GOT3 (cell line): ENCODE measurements at regions not wholly inside any gene's neighbourhood (a gene's known extent, or its start where the extent isn't known, plus 50 kb on each side); places are given as distances from the start of the nearest gene placed in this dataset.

Source experiments
- DNase-seq: peaks from one replicate; lab custom pipeline; 2025; ENCODE audit warnings: mixed read lengths; lab: John Stamatoyannopoulos, UW

GRCh38 chr16:47779201-47780016, 318.3 kb downstream of the PHKB start:
- DNase-seq = no peak

GRCh38 chr16:47778106-47778801, 317.1 kb downstream of the PHKB start:
- no peak for DNase-seq

- DNase-seq = no peak
Measured at GRCh38 chr16:47777220-47777619, 316.1 kb downstream of the PHKB start.

DNA sequence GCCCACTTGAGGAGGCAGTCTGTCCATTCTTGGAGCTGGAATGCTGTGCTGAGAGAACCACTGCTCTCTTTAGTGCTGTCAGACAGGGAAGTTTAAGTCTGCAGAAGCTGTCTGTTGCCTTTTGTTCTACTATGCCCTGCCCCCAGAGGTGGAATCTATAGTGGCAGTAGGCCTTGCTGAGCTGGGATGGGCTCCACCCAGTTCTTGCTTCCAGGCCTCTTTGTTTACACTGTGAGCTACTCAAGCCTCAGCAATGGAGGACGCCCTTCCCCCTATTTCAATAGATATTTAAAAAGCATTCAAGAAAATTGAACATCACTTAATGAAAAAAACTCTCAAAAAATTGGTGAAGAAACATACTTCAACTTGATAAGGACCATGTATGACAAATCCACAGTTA, 313.5 kb downstream of the PHKB start:
- no peak for DNase-seq

- no peak for DNase-seq
Measured at GRCh38 chr16:47753659-47754058, 292.5 kb downstream of the PHKB start.
